Suppressor macrophage treated with lipopolysaccharide for 1 hour (primary cell): ENCODE measurements at regions not wholly inside any gene's neighbourhood (a gene's known extent, or its start where the extent isn't known, plus 50 kb on each side); places are given as distances from the start of the nearest gene placed in this dataset.

Source experiments
- DNase-seq, 3 donors: peaks; one replicate each; pipeline ENCODE4 v3.0.0-alpha.2; 2020 to 2022

DNA sequence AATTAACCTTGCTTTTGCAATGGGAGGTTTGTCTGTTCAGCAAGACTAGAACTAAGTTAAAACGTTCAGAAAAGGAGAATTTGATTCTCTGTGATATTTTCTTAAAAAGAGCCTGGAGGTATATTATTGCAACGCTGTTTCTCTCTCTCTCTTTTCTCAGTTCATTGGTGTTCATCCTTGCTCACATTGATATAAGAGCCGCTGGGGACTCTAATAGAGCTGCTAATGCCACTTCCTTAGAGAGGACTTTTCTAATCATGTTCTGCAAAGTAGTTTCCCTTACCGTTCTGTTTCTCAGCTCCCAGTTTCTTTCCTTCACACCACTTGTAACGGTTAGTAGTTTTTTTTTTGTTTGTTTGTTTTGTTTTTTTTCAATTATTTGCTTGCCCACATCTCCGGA, 203.8 kb downstream of the RWDD3 start:
- DNase-seq, result no peak

DNA sequence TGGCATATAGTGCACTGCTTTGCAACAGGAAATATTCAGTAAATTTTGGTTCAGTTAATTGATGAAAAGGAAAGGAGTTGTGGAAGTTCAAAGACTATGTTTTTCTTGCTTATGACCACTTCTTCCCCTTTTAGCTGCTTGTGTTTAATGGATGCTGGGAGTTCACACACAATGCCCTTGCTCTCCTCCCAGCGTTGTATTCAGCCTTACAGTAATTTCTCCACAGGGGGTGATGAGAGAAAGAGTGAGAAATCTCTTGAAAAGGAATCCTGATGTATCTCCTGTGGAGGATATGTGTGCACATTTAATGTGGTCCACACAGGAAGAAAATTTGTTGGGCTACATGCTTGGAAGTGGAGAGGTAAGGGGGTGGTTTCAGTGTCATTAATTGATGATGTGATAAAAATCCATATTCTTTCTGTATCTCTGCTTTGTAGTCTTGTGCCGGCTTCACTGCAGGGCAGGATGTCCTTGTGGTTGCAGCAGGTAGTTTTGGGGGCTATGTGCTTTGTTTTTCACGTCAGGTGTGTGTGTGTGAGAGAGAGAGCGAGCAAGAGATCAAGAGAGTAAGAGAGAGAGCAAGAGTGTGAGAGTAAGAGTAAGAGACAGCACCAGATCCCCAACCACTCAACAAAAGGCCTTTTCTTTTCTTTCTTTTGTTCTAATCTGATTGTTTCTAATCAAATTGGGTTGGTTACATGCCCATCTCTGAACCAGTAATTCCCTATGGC, 204.4 kb downstream of the RWDD3 start:
- DNase-seq, result no peak

DNA sequence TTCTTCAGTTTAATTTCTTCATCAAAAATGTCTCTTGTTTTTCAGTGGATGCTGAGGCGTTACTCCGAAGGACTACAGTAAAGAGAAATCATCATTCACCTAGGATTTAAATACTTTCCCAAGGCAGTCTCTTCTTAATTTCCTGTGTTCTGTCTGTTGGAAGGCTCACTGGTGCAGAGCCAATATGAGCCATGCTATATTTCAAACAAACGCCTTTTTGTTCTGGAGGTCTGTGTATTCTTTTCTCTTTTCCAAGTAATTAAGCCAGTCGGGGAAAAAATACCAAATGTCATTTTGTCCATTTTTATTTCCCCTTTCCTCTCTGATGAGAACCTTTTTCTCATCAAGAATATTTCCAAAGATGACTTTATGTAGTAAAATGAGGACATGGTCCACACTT, 206.5 kb downstream of the RWDD3 start:
- no peak for DNase-seq

DNA sequence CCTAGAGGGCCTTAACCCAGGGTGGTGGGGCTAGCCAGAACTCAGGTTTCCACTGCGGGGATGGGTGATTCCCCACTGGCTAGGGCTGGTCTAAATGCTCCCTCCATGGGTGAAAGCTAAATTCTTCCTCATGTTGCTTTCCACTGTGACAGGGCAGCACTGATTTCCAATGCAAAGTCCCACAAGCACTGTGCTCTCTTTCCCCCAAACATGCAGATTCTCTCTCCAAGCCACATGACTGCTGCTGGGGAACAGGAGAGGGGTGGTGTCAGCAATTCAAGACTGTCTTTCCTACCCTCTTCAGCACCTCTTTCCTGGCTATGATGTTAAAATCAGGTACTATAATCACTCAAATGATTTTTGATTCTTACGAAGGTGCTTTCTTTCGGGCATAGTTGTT, 215.5 kb downstream of the RWDD3 start:
- no peak for DNase-seq

DNA sequence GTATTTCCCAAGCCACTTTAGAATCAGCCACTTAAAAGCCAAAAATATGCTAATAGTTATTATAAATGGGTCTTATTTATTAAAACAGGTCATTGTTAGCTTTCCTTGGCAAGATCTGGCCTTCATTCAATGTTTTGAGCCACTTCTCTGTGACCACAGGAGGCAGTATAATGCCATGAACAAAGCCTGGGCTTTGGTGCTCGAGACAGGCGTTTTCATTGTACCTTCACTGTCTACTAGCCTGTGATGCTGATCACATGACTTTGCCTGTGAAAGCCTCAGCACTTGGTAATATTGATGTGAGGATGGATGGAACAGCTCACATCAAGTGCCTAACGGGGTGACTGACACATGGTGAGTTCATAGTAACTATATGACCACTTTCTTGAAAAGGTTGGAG, 217.0 kb downstream of the RWDD3 start:
- DNase-seq, result no peak

DNA sequence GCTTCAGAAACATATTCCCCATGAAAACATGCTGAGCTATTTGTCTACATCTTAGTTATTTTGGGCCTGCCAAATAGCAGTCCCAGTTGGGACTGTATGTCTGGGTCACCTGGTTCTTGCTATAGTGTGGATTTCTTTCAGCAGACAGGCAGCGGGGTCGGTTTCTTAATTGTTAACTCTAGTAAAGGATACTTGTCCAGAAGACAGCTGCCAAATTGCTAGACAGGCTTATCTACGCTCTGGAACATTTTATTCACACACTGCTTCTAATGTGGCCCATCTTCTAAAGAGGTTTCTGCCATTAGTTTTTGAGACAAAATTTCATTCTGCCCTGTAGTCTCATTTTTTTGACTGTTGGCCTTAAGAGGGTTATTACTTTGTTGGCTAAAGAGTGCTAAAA, 217.9 kb downstream of the RWDD3 start:
- no peak for DNase-seq

DNA sequence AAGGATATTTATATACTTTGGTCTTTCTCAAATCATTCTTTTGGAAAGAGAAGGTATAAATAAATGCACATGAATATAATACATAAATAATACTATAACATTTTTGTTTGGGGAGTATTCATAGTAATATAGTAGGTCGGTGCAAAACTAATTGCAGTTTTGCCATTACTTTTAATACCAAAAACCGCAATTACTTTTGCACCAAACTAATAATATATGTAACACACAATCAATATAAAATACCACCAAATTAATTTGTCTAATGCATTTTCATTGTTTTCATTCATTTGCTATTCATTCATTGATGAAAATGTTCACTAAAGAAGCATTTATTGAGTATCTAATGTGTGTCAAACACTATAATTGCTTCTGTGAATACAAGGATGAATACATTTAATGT, 219.0 kb downstream of the RWDD3 start:
- DNase-seq, result no peak

DNA sequence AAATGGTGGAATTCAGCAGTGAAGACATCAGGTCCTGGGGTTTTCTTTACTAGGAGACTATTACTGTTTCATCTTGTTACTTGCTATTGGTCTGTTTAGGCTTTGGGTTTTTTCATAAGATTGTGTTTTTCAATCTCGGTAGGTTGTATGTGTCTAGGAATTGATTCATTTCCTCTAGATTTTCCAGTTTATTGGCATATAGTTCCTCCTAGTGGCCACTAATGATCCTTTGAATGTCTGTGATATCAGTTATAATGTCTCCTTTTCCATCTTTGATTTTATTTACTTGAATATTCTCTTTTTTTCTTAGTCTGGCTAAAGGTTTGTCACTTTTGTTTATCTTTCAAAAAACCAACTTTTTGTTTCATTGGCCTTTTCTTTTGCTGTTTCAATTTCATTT, 233.0 kb downstream of the RWDD3 start:
- no peak for DNase-seq

DNA sequence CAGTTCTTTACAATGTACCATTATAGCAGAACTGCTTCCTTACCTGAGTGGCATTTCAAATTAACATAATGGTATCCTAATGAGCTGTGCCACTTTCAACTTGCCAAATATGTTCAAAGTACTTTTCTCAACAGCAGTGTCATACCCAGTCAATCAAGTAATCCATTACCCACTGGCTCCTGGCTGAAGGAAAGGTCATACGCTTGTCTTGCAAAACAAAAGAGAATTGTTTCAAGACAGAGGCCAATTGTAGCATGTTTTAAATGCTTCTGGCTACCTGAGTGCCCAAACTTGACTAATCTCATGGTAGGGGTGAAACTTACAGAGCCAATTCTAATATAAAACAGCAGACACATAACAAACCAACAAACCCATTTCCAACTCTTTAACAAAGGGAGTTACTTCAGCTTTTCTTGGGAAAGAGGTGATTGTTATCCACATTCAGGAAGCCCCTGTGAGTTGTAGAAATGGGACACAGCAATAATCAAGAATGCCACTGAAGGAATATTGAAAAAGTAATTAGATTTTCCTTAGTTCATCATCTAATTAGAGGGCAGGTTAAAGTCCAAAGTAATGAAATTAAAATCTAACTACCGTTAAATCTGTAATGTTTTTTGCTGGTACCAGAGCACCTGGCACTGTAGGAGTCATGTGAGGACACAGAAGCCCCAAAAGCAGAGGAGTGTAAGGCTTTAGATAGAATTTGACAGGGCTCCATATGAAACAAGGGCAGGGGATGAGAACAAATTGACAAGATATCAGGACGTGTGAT, 241.9 kb downstream of the RWDD3 start:
- DNase-seq, result no peak

DNA sequence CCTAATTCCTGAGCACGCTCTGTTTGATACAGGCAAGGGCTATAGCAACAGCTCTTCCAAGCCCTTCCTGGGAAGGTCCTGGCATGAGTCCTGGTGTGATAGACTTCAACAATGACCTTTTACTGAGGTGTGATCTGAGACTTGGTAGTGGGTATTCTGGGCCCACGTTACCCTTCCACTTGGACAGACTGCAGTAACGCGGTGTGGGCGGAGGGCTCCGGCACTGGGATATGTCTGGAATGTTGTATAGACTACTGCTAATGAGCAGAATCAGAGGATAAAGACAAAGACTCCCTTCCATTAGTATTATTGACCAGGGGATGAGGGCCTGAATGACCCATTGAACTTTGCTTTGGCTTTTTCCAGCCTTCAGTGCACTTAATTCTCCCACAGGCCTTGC, 262.3 kb downstream of the RWDD3 start:
- no peak for DNase-seq

DNA sequence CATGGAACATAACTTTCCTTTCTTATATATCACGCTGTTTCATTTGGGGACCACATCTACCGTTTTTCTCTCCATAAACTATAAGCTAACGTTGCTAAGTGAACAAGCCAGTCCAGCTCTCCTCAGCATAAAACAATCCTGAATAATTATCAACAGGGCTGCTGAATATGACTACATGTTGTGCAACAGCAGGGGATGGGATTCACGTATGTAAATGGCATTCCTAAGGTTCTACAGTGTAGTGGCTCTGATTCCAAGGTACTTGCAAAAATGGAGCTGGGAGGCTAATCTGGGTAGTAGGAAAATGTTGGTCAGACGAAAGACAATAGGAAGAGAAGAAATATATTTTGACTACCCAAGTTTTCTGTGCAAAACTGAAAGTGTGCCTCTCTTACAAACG, 262.8 kb downstream of the RWDD3 start:
- DNase-seq, result no peak

DNA sequence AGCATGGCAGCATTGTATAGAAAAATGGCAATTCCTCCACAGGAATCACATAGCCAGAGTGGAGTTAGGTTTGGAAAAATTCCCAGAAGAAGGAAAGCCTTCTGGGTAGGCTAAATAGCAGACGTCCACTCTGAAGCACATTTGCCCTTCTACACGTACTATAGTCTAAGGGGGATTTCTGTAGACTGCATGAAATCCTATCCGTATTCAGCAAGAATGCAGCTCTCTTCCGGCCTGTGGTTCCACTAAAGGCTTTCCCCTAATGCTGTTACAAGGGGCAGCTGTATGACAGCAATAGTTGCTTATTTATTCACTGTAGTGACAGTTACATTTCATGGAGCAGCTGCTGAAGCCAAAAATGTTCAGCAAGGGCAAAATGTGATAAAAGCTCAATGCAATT, 263.6 kb downstream of the RWDD3 start:
- DNase-seq, result no peak

DNA sequence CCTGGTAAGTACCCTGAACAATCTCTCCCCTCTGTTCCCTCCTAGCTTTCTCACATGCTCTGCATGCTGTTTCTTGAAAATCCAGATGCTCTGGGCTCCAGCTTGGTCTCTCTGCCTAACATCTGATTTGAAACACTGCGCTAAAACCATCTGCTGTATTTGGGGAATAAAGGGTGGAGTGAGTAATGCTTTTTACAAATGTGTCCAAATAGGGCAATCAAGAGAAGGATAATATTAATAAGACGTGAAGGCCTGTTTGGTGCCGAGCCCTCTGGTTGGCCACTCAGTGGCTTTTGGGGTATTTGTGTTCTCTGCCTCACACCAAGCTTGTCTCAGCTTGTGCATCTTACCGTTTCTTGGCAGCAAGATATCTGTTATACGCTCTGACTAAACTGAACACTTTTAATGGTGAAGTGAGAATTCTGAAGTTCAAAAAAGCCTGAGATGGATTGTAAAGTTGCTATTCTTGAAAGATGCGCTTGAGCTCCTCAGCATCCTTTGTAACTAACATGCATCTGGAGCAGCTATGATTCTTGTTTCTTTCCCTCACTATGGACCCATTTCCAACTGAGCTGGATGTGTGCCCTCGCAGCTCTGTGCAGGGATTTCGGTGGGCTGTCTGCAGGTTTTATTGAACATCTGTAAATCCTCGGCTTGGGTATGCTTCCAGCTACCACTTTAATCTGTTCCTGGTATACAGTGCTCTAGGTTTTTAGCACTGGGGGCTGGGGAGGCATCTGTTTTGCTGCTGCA, 269.4 kb downstream of the RWDD3 start:
- DNase-seq, result no peak

DNA sequence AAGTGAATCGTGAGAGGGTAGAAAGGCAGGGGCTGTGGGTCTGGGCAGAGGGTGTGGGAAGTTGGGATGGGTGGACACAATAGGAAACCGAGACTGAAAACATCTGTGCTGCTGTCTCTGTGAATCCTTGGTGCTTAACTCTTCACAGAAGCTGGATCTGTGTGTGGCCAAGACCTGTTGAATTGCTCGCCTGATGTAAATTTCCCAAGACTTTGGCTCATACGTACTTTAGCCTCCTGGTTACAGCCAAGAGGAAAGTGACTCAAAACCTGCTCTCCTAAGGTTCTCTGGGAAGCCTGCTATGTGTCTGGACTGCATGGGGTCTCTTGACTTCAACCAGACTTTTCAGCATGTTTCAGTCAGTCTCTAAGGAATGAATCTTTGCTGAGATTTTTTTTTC, 270.3 kb downstream of the RWDD3 start:
- DNase-seq, result no peak

DNA sequence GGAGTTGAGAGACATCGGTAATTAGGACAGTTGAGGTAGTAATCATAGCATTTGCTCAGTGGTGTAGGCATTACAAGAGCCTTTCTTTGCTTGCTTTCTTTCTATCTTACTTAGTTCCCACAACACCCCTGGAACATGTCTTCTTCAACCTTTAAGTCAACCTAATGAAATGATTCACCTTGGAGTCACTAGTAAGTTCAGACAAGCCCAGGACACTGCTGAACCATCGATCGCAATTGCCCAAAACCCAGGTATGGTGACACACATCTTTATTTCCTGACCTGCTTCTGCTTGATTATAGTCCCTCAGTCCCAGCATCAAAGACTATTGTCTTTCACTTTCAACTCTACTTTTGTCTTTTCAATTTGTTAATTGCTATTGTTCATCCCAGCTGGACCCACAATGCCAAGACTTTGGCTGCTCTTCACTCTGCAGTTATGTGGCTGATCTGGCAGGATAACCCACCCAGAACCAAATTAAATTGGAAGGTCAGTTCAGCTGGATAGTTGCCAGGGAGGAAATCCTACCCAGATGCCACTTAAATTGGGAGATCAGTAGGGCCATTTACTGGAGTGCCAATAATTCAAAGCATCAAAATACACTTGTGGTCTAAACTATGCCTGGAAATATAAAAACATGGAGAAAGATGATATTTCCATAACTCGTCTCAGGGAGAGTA, 272.9 kb downstream of the RWDD3 start:
- no peak for DNase-seq

DNA sequence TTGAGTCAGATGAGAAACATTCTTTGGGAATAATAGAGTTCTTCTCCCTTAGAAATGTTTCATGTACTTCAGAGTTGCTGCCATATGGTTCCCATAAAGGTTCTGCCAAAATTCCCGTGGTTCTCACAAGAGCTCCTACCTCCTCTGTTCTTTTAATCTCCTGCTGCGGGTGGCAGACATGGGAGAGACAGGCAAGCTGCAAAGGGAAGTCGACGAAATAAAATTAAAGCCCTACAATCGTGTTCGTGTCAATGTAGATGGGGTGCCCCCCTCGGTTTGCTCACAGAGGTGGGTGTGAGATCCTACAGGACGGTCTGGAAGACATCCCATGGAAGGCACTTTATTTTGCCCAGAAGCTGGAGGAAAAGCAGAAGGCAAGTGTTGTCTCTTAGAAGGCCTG, 276.0 kb downstream of the RWDD3 start:
- no peak for DNase-seq

DNA sequence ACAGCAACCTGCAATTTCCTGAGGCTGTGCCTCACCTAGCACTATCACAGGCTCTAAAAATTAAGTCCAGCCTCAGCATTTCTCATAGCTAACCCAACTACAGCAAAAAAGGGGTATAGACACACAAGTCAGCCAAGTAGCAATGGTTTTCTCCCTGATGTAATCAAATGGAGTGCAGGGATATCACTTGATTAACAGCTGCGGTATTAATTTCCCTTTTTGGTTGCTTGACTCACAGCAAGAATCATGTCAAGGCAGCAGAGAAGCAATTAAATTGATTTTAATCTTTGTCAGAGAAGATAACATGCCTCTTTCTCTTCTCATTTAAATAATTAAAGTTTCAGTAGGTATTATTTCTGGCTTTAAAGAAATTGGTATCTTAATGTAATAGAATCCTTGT, 278.9 kb downstream of the RWDD3 start:
- no peak for DNase-seq

DNA sequence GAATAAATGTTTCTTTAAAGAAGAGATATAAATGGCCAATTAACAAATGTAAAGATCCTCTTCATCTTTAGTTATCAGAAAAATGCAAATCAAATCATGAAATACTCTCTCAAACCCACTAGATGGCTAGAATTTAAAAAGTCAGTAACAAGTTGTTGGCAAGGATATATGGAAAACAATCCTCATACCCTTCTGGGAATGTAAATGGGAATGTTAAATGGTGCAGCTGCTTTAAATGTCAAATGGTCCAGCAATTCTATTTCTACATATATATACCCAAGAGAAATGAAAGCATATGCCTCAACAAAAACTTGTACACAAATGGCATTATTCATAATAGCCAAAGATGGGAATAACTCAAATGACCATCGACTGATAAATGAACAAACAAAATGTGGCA, 283.5 kb downstream of the RWDD3 start:
- no peak for DNase-seq

DNA sequence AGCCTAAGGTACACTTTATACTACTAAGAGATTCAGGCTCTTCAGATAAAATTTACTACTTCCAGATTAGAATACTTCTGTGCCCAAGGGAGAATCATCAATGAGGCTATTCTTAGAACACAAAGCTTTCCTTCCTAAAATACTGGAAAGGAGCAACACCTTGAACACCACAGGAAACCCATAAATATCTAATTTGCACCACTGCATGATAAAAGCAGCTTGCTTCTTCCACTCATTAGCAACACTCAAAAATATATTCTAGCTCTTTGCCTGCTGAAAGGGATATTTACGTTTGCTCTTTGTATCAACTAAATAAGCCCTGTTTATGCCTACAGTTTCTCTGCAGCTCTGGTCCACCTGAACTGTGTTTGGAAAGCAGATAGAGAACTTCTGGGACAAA, 284.3 kb downstream of the RWDD3 start:
- no peak for DNase-seq

DNA sequence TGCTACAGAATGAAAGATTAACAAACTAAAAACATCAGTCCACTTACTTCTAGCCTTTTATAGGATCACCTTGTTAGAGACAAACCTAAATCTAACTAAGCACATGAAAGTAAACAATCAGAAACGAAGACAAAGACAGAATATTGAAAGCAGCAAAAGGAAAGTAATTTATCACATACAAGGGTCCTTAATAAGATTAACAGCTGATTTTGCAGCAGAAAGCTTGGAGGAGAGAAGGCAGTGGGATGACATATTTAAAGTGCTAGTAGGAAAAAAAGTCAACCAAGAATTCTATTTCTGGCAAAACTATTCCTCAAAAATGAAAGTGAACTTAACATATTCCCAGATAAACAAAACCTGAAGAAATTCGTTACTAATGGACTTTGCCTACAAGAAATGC, 286.4 kb downstream of the RWDD3 start:
- no peak for DNase-seq

DNA sequence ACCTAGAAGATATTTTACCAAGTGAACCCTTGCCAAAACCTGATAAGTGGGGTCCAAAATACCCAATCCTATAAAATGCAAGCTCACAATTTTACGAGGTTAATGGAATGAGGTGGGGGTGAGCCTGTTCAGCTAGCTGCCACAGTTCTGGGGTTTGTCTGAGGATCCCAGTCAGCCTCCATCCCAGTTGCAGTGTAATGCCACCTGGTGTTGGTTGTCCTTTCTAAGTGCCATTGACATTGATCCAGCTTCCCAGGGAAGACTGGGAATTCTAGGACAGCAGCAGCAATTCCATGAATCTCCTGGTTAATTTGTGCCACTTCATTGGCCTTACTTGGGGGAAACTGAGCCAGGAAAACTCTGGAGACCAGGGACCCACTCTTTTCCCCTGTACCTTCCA, 298.3 kb downstream of the RWDD3 start:
- DNase-seq, result no peak

DNA sequence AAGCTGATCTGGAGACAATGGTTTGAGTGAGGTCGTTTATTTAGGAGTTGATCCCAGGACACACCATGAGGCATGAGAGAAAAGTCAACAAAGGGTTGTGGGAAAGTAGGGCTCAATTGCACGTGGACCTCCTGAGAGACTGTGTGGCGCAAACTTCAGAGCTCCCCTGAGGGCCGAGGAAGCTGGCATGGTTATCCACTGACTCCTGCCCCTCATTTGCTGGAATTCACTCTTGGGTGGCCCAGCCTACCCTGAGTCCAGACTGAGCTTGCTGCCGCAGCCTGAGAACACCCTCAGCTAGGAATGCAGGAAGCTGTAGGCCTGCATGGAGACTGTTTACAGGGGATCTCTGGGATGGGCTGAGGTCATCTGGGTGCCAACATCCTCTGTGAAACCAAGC, 301.0 kb downstream of the RWDD3 start:
- DNase-seq, result no peak

DNA sequence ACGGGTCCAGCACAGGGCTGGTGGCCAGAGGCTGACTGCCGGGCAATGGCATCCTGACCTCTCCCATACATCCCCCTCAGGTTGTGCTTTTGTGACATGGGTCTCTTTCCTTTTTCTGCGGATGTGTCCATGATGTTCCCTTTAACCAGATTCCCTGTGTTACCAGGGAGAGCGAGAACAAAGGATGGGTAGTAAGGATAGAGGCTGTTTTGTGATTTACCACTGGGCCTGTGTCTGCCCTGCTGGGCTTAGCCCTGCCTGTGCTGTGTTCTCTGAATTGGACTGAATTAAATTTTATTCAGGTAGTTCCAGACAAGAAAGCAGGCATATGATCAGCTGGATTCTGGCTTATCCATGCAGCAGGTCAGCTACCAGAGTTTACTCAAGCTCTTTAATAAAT, 301.6 kb downstream of the RWDD3 start:
- no peak for DNase-seq

DNA sequence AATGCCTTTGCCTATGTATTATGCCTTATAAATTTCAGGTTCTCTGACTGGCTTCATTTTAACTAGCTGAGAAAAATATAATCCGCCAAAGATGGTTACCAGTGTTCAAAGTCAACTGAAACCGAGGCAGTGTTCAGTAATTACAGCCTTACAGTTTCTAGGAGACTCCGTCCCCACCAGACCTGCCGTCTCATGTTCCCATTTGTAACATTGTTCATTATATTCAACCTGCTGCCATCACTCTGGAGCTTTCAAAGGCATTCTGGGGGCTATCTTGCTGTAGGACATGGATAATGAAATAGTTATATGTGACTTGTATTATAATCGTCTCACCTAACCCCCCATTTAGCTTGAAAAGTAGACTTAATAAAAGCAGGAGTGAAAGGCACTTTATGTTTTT, 302.5 kb downstream of the RWDD3 start:
- DNase-seq, result no peak
